Parathyroid adenoma (tissue), 2 donors: ENCODE measurements at regions not wholly inside any gene's neighbourhood (a gene's known extent, or its start where the extent isn't known, plus 50 kb on each side); places are given as distances from the start of the nearest gene placed in this dataset.
A peak's percentile ranks its signal among the peaks of the same experiment; 100 is the strongest.

ENCODE experiments used
- H2AFZ ChIP-seq: fragments of 300-600 bp; sonication (generic); one replicate; pipeline ENCODE4 v1.7.0; 2017; ENCODE audit warnings: antibody characterized with exemption, mild to moderate bottlenecking
- H3K27ac ChIP-seq: fragments of 300-600 bp; sonication (generic); one replicate; pipeline ENCODE4 v1.7.0; 2017
- H3K27me3 ChIP-seq: fragments of 300-600 bp; sonication (generic); one replicate; pipeline ENCODE4 v1.7.0; 2017; ENCODE audit warnings: low read length; ENCODE audit not compliant: control insufficient read depth, insufficient read depth
- H3K36me3 ChIP-seq: fragments of 300-600 bp; sonication (generic); one replicate; pipeline ENCODE4 v1.7.0; 2017; ENCODE audit warnings: low read length; ENCODE audit not compliant: control insufficient read depth, insufficient read depth
- H3K4me1 ChIP-seq: fragments of 300-600 bp; sonication (generic); one replicate; pipeline ENCODE4 v1.7.0; 2017; ENCODE audit warnings: control low read depth
- H3K4me2 ChIP-seq: fragments of 300-600 bp; sonication (generic); one replicate; pipeline ENCODE4 v1.7.0; 2017; ENCODE audit warnings: low read length
- H3K4me3 ChIP-seq: fragments of 300-600 bp; sonication (generic); one replicate; pipeline ENCODE4 v1.7.0; 2017; ENCODE audit warnings: low read depth, low read length
- H3K79me2 ChIP-seq: fragments of 300-600 bp; sonication (generic); one replicate; pipeline ENCODE4 v1.7.0; 2017; ENCODE audit warnings: control low read depth
- H3K9ac ChIP-seq: fragments of 300-600 bp; sonication (generic); one replicate; pipeline ENCODE4 v1.7.0; 2017; ENCODE audit warnings: mild to moderate bottlenecking
- H3K9me3 ChIP-seq: fragments of 300-600 bp; sonication (generic); one replicate; pipeline ENCODE4 v1.7.0; 2017; ENCODE audit warnings: low read length; ENCODE audit not compliant: control insufficient read depth
- TF ChIP-seq, protein P1 (sequence below): fragments of 300-600 bp; sonication (generic); IDR thresholded peaks from one replicate; pipeline ENCODE4 v1.7.0; 2017; ENCODE audit warnings: antibody characterized with exemption, mild to moderate bottlenecking
- donor health status: primary hyperparathyroidism.

GRCh38 chr1:200354243-200354642 is 55.6 kb downstream of the ZNF281 start:
- Histone ChIP-seq H3K4me1 (no peaks in the 10 kb centered on the region), H3K9ac (no peak overlapping the region), H3K9me3 (no peaks in the 10 kb centered on the region), H2AFZ (no peak overlapping the region), H3K36me3 (no peaks in the 10 kb centered on the region), H3K27me3 (no peaks in the 10 kb centered on the region), H3K4me2 (no peak overlapping the region), H3K27ac (no peak overlapping the region), H3K79me2 (no peaks in the 10 kb centered on the region), H3K4me3 (no peak overlapping the region)
- TF ChIP-seq, protein P1, sequence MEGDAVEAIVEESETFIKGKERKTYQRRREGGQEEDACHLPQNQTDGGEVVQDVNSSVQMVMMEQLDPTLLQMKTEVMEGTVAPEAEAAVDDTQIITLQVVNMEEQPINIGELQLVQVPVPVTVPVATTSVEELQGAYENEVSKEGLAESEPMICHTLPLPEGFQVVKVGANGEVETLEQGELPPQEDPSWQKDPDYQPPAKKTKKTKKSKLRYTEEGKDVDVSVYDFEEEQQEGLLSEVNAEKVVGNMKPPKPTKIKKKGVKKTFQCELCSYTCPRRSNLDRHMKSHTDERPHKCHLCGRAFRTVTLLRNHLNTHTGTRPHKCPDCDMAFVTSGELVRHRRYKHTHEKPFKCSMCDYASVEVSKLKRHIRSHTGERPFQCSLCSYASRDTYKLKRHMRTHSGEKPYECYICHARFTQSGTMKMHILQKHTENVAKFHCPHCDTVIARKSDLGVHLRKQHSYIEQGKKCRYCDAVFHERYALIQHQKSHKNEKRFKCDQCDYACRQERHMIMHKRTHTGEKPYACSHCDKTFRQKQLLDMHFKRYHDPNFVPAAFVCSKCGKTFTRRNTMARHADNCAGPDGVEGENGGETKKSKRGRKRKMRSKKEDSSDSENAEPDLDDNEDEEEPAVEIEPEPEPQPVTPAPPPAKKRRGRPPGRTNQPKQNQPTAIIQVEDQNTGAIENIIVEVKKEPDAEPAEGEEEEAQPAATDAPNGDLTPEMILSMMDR: no peak

GRCh38 chr1:200353232-200353631 is 56.6 kb downstream of the ZNF281 start:
- Histone ChIP-seq H3K27ac (no peak overlapping the region), H2AFZ (no peak overlapping the region), H3K9ac (no peak overlapping the region), H3K9me3 (no peaks in the 10 kb centered on the region), H3K4me1 (no peaks in the 10 kb centered on the region), H3K4me3 (no peak overlapping the region), H3K4me2 (no peak overlapping the region), H3K27me3 (no peaks in the 10 kb centered on the region), H3K79me2 (no peaks in the 10 kb centered on the region), H3K36me3 (no peaks in the 10 kb centered on the region)
- TF ChIP-seq, protein P1: no peak

DNA sequence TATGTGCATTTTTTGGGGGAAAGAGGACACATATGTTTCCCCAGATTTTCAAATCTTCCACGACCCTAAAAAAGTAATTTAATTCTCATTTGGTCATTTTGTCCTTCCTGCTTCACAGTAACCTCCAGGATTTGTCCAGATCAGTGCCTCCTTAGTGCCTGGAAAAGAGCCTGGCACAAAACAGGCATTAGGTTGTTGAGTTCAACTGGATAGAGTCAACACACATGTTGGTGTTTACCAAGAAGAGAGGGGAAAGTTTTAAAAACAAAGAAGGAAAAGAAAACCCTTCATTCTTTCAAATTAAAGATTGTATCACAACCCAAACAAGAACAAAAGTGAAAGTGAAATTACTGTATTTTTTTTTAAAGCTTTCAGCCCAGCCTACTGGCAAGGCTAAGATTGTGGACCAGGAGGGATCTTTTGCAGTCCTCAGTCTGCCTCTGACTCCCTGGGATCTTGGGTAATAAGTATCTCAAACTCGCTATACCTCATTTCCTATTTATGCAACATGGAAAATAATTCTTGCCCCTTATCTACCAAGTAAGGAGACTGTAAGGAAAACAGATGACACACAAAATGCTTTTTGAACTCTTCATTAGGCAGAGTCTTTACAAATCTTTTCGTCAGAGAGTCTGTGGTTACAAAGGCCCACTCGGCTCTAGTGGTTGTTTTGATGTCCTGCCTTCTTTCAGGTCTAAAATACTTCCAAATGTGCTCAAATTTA is 57.8 kb downstream of the ZNF281 start:
- Histone ChIP-seq H3K36me3 (no peaks in the 10 kb centered on the region), H3K27ac (no peak overlapping the region), H3K9me3 (no peaks in the 10 kb centered on the region), H2AFZ (peak overlapping the region; percentile 17), H3K4me2 (no peak overlapping the region), H3K79me2 (no peaks in the 10 kb centered on the region), H3K4me1 (no peaks in the 10 kb centered on the region), H3K4me3 (no peak overlapping the region), H3K9ac (no peak overlapping the region), H3K27me3 (no peaks in the 10 kb centered on the region)
- TF ChIP-seq, protein P1: no peak

GRCh38 chr1:200351425-200351824 is 58.4 kb downstream of the ZNF281 start:
- H3K9ac ChIP-seq: no peak overlapping the region
- no peaks in the 10 kb centered on the region for H3K4me1 ChIP-seq
- no peaks in the 10 kb centered on the region for H3K36me3 ChIP-seq
- no peaks in the 10 kb centered on the region for H3K79me2 ChIP-seq
- TF ChIP-seq, protein P1: no peak
- no peak overlapping the region for H3K4me3 ChIP-seq
- no peak overlapping the region for H3K27ac ChIP-seq
- H3K9me3 ChIP-seq: no peaks in the 10 kb centered on the region
- H3K4me2 ChIP-seq: no peak overlapping the region
- no peaks in the 10 kb centered on the region for H3K27me3 ChIP-seq
- H2AFZ ChIP-seq: no peak overlapping the region

DNA sequence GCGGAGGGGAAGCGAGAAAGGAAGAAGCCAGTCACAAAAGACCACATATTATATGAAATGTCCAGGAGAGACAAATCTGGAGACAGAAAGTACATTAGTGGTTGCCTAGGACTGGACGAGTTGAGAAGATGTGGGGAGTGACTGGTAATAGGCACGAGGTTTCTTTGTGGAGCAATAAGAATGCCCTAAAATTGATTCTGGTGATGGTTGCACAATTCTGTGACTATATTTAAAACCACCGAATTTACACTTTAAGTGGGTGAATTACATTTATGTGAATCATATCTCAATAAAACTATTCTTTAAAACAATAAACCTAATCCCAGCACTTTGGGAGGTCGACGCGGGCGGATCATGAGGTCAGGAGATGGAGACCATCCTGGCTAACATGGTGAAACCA is 63.1 kb downstream of the ZNF281 start:
- Histone ChIP-seq H3K27ac (no peak overlapping the region), H3K36me3 (no peaks in the 10 kb centered on the region), H3K27me3 (no peaks in the 10 kb centered on the region), H3K4me1 (no peaks in the 10 kb centered on the region), H3K9ac (no peak overlapping the region), H2AFZ (no peak overlapping the region), H3K4me2 (no peak overlapping the region), H3K4me3 (no peak overlapping the region), H3K79me2 (no peaks in the 10 kb centered on the region), H3K9me3 (no peaks in the 10 kb centered on the region)
- TF ChIP-seq, protein P1: no peak
